ENCODE measurements at regions not wholly inside any gene's neighbourhood (a gene's known extent, or its start where the extent isn't known, plus 50 kb on each side); places are given as distances from the start of the nearest gene placed in this dataset.

- no peak overlapping the region for H4K91ac ChIP-seq (replicated peaks; ENCODE audit: insufficient read length, low read length)
- H3K4ac ChIP-seq (replicated peaks; ENCODE audit: insufficient read length, low read depth, low read length) = no peak overlapping the region
- WGBS, 2 experiments (ENCODE audit: extremely low coverage in 1 of 2, insufficient coverage in 1 of 2, insufficient read length in 1 of 2, insufficient replicate concordance in 2 of 2, low coverage in 1 of 2, low lambda C conversion rate in 2 of 2, missing lambda C conversion rate in 1 of 2) = 69% methylated on average over 4 of the region's 4 CpGs; no CpG with 5 or more reads in 1 of the 2 experiments
- no peaks in the 10 kb centered on the region for H3K9me3 ChIP-seq (ENCODE audit: insufficient read depth in 2 of 2, low read depth in 1 of 2, low read length in 1 of 2)
- no peak overlapping the region for H2BK120ac ChIP-seq (replicated peaks; ENCODE audit: low read depth, low read length)
- no peak overlapping the region for H3K23ac ChIP-seq (ENCODE audit: insufficient read length)
- H3K56ac ChIP-seq (replicated peaks; ENCODE audit: insufficient read length, low read depth, low read length) = no peak overlapping the region
- no peaks in the 10 kb centered on the region for H3K27me3 ChIP-seq (replicated peaks in 1 of 4; ENCODE audit: control insufficient read depth in 3 of 4, extremely low read depth in 1 of 4, insufficient read depth in 3 of 4, low read length in 3 of 4)
- H3K79me1 ChIP-seq (ENCODE audit: low read depth, low read length) = no peaks in the 10 kb centered on the region
- POLR2A ChIA-PET (ENCODE audit: partially characterized antibody) = interaction anchor here (0.7 to 1.4 kb wide), 3 partner anchors 12 to 545 kb away, joined by 3 read pairs; no protein-coding TSS in a partner anchor
- H3K36me3 ChIP-seq (ENCODE audit: control insufficient read depth in 2 of 4, insufficient read depth in 4 of 4, low read length in 3 of 4) = no peaks in the 10 kb centered on the region
- no peak overlapping the region; the same call in 1 of the 2 replicates for H2BK12ac ChIP-seq (ENCODE audit: low read depth, low read length)
- H3K4me3 ChIP-seq (ENCODE audit: extremely low read depth in 1 of 4, insufficient read depth in 2 of 4, low read depth in 3 of 4, low read length in 4 of 4) = no peak overlapping the region
- H3K27ac ChIP-seq (ENCODE audit: low read depth, low read length) = no peak overlapping the region
- no peak overlapping the region for H2AK5ac ChIP-seq (ENCODE audit: low read depth, low read length)
- H2BK15ac ChIP-seq (ENCODE audit: low read length) = no peak overlapping the region
- no peaks in the 10 kb centered on the region for H4K20me1 ChIP-seq (replicated peaks in 1 of 2; ENCODE audit: control insufficient read depth in 1 of 2, insufficient read depth in 2 of 2, low read length in 2 of 2)
- H3K18ac ChIP-seq (ENCODE audit: extremely low read depth, low read length) = no peak overlapping the region
- no peak overlapping the region for H2BK5ac ChIP-seq (ENCODE audit: low read depth, low read length)
- H3K4me1 ChIP-seq (replicated peaks in 1 of 4; ENCODE audit: control insufficient read depth in 3 of 4, insufficient read depth in 4 of 4, low read length in 3 of 4) = no peaks in the 10 kb centered on the region
- no peak overlapping the region for H2AFZ ChIP-seq (ENCODE audit: low read length)
- H3K14ac ChIP-seq (ENCODE audit: insufficient read length) = no peak overlapping the region
- DNase-seq (ENCODE audit: low read depth in 1 of 2, low spot score in 2 of 2) (no peak), FAIRE-seq (no peak)
- H2BK20ac ChIP-seq (ENCODE audit: low read length) = no peak overlapping the region
- H3K4me2 ChIP-seq (ENCODE audit: insufficient read depth in 1 of 2, low read depth in 2 of 2, low read length in 2 of 2) = no peak overlapping the region
- H4K5ac ChIP-seq (ENCODE audit: insufficient read length, low read depth, low read length) = no peak overlapping the region
- no peak overlapping the region for H3K9ac ChIP-seq (replicated peaks in 1 of 4; ENCODE audit: extremely low read depth in 1 of 4, low read depth in 3 of 4, low read length in 3 of 4)
- no peaks in the 10 kb centered on the region for H3K79me2 ChIP-seq (ENCODE audit: control insufficient read depth in 1 of 2, insufficient read depth in 2 of 2, low read length in 2 of 2)
- CTCF ChIA-PET (ENCODE audit: partially characterized antibody) = interaction anchor here (1.6 to 8.0 kb wide), 2 partner anchors 13 to 28 kb away, joined by 4 to 74 read pairs; no protein-coding TSS in a partner anchor
- no peak overlapping the region for H4K8ac ChIP-seq (ENCODE audit: extremely low read depth, insufficient read depth, low read length)
- no peaks in the 10 kb centered on the region; the same call in 1 of the 2 replicates for H3K23me2 ChIP-seq (ENCODE audit: low read depth, low read length)
- TF ChIP-seq RNF2 (IDR thresholded peaks at IDR 0.05; ENCODE audit: borderline replicate concordance, low read depth, low read length, missing control alignments, poor library complexity, severe bottlenecking) = no peak
- no peak for TF ChIP-seq CTBP2 (IDR thresholded peaks at IDR 0.05; ENCODE audit: borderline replicate concordance, insufficient read depth, insufficient read length, low read length)
- TF ChIP-seq CTCF (IDR thresholded peaks at IDR 0.05; ENCODE audit: control extremely low read depth in 1 of 3, insufficient read depth in 1 of 3, low read depth in 1 of 3, low read length in 3 of 3) = no peak
- no peak for TF ChIP-seq GTF2F1 (IDR thresholded peaks at IDR 0.05; ENCODE audit: borderline replicate concordance, low read depth, low read length)
- TF ChIP-seq KDM4A (IDR thresholded peaks at IDR 0.05; ENCODE audit: low read depth, low read length, severe bottlenecking) = no peak
- no peak for TF ChIP-seq RBBP5 (IDR thresholded peaks at IDR 0.05; ENCODE audit: borderline replicate concordance, low read depth, low read length)
- no peak for TF ChIP-seq CHD1 (IDR thresholded peaks at IDR 0.05; ENCODE audit: low read depth, low read length)
- TF ChIP-seq CBX5 (IDR thresholded peaks at IDR 0.05; ENCODE audit: low read depth, low read length) = no peak
- no peak for TF ChIP-seq BRCA1 (IDR thresholded peaks at IDR 0.05; ENCODE audit: low read depth, low read length)
- no peak for TF ChIP-seq SIX5 (IDR thresholded peaks at IDR 0.05; ENCODE audit: low read depth, low read length)
Observed at GRCh38 chr2:190809876-190810525, 70.6 kb upstream of the GLS start.
